HFFc6 (cell line): ENCODE measurements at regions not wholly inside any gene's neighbourhood (a gene's known extent, or its start where the extent isn't known, plus 50 kb on each side); places are given as distances from the start of the nearest gene placed in this dataset.

Experiments
- DNase-seq: peaks from one replicate; pipeline ENCODE4 v3.0.0-alpha.2; 2018
- H3K27ac Mint-ChIP-seq: 2 replicates; pipeline ENCODE4 v1.8.0; 2020; ENCODE audit warnings: mild to moderate bottlenecking, mixed read lengths
- H3K27me3 Mint-ChIP-seq: 2 replicates; pipeline ENCODE4 v1.8.0; 2021; ENCODE audit warnings: mild to moderate bottlenecking, moderate library complexity, mixed read lengths; ENCODE audit not compliant: insufficient read depth
- H3K36me3 Mint-ChIP-seq: 2 replicates; pipeline ENCODE4 v1.8.0; 2021; ENCODE audit warnings: low read depth, mixed read lengths
- H3K4me1 Mint-ChIP-seq: 2 replicates; pipeline ENCODE4 v1.8.0; 2020; ENCODE audit warnings: low read depth, mixed read lengths
- H3K4me3 Mint-ChIP-seq: 2 replicates; pipeline ENCODE4 v1.8.0; 2020; ENCODE audit warnings: mild to moderate bottlenecking, moderate library complexity, mixed read lengths
- H3K9me3 Mint-ChIP-seq: 2 replicates; pipeline ENCODE4 v1.8.0; 2020; ENCODE audit warnings: mild to moderate bottlenecking, mixed read lengths
- TF ChIP-seq, protein P1 (sequence below): fragments of 200-600 bp; sonication (generic); IDR thresholded peaks from 2 replicates; pipeline ENCODE4 v1.5.0; 2021; ENCODE audit warnings: antibody characterized with exemption, mild to moderate bottlenecking

DNA sequence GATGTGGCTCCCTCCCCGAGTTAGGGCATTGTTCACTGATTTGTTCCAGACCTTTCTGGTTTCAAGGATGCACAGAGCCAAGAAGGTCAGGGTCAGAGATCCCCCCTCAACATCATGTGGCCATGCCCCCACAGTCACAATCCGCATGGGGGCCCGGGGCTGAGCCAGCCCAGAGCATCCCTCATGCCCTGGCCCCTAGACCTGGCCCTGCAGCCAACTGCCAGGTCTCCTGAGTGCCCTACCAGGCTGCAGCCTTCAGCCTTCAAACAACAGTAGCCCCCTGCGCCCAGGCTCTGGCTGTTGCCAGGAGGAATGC, 142.4 kb downstream of the CRYBB2 start:
- H3K36me3 Mint-ChIP-seq = no peaks in the 10 kb centered on the region
- no peak overlapping the region for H3K4me3 Mint-ChIP-seq
- H3K27ac Mint-ChIP-seq = no peak overlapping the region
- no peak for DNase-seq
- H3K27me3 Mint-ChIP-seq = no peaks in the 10 kb centered on the region; the same call in 1 of the 2 replicates
- H3K4me1 Mint-ChIP-seq = no peaks in the 10 kb centered on the region
- H3K9me3 Mint-ChIP-seq = no peaks in the 10 kb centered on the region
- TF ChIP-seq, protein P1, sequence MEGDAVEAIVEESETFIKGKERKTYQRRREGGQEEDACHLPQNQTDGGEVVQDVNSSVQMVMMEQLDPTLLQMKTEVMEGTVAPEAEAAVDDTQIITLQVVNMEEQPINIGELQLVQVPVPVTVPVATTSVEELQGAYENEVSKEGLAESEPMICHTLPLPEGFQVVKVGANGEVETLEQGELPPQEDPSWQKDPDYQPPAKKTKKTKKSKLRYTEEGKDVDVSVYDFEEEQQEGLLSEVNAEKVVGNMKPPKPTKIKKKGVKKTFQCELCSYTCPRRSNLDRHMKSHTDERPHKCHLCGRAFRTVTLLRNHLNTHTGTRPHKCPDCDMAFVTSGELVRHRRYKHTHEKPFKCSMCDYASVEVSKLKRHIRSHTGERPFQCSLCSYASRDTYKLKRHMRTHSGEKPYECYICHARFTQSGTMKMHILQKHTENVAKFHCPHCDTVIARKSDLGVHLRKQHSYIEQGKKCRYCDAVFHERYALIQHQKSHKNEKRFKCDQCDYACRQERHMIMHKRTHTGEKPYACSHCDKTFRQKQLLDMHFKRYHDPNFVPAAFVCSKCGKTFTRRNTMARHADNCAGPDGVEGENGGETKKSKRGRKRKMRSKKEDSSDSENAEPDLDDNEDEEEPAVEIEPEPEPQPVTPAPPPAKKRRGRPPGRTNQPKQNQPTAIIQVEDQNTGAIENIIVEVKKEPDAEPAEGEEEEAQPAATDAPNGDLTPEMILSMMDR = no peak

DNA sequence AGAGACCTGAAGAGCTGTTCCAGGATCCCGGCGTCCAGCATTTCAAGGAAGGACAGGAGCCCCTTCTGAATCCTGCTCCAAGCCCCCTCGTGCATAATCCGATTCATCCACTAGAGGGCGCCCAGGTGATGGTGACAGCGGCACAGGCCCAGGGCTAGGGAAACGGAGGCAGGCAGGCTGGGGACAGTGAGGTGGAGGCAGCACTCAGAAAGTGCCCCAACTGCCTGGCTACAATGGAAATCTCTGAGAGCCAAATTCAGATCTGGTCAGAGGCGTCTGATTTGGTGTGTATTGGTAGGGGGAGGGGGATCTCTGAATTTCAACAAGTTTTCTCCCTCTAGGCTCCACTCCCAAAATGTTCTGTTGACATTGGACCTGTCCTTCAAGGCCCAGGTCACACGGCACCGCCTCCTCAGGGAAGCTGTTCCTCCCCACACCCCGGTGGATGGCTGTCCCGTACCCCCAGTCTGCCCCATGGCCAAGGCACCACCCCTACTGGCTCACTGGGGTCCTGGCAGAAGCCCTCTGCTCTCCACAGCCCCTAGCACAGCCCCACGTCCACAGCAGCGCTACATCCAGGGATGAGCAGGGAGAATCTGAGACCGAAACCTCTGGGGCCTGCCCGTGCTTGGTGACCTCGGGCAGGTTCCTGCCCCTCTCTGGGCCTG, 142.9 kb downstream of the CRYBB2 start:
- H3K36me3 Mint-ChIP-seq = no peaks in the 10 kb centered on the region
- H3K9me3 Mint-ChIP-seq = no peaks in the 10 kb centered on the region
- peak; percentile 16 for DNase-seq

DNA sequence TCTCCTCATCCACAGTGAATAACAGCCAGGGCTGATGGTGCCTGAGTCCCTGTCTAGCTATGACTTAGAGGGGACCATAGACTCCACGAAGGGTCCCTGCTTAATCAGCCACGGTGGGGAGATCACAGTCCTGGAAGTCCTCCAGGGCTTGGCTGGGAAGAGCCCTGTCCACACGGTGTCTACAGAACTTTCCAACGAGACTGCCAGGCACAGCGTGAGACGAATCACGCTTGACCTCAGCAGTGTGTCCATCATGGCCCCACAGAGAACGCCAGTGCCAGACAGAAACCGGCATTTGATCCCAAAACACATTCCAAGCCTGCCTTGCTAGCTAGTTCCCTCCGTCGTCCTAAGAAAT, 143.4 kb downstream of the CRYBB2 start:
- Mint-ChIP-seq H3K4me3 (no peak overlapping the region), H3K27ac (no peak overlapping the region), H3K36me3 (no peaks in the 10 kb centered on the region), H3K27me3 (no peaks in the 10 kb centered on the region), H3K9me3 (no peaks in the 10 kb centered on the region), H3K4me1 (peaks cover 1% of the 10 kb centered on the region; the same call in 1 of the 2 replicates)
- DNase-seq = no peak
- TF ChIP-seq, protein P1 = no peak

More for the DNA sequence above, 142.9 kb downstream of the CRYBB2 start:
- Mint-ChIP-seq H3K27me3 (no peaks in the 10 kb centered on the region; the same call in 1 of the 2 replicates), H3K4me1 (no peaks in the 10 kb centered on the region), H3K27ac (no peak overlapping the region), H3K4me3 (no peak overlapping the region)
- TF ChIP-seq, protein P1 = peak; percentile 97

DNA sequence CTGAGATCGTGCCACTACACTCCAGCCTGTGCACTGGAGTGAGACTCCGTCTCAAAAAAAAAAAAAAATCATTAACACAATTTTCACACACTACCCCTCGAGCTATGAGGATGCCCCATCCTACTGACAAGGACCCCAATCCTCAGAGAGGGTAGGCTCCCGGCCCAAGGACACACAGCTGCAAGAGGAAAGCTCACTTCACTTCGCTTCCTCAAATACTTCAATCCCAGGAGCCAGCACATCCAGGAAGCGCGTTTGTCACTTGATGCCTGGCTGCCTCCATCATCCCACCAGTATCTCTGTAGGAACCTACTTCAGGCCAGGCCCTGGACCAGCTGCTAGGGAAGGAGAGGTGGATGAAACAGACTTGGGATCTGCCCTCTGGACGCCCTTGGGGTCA, 144.0 kb downstream of the CRYBB2 start:
- H3K27me3 Mint-ChIP-seq = no peaks in the 10 kb centered on the region
- no peaks in the 10 kb centered on the region for H3K9me3 Mint-ChIP-seq
- no peak for DNase-seq
- TF ChIP-seq, protein P1 = no peak
- no peaks in the 10 kb centered on the region for H3K36me3 Mint-ChIP-seq
- H3K4me3 Mint-ChIP-seq = no peak overlapping the region
- H3K27ac Mint-ChIP-seq = no peak overlapping the region
- H3K4me1 Mint-ChIP-seq = peaks cover 8% of the 10 kb centered on the region

DNA sequence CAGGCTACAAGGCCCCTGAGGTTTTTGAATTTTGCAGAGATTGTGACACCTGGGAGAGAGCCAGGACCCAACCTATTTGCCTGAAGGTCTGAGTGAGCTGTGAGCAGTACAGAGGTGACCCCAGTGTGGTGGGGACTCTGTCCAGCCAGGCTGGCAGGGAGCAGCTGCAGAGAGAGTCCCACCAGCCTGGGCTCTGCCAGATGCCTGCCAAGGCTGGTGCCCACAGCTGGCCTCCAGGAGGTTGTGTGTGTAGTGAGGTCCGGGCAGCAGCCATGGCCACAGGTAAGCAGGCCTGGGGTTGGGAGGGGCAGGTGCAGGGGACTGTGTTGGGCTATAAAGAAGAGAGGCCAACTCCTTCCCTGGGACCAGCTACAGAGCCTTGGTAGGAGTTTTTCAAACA, 144.8 kb downstream of the CRYBB2 start:
- TF ChIP-seq, protein P1 = no peak
- Mint-ChIP-seq H3K27ac (no peak overlapping the region), H3K4me3 (no peak overlapping the region), H3K36me3 (no peaks in the 10 kb centered on the region), H3K27me3 (no peaks in the 10 kb centered on the region), H3K4me1 (peaks cover 15% of the 10 kb centered on the region), H3K9me3 (no peaks in the 10 kb centered on the region)
- no peak for DNase-seq

DNA sequence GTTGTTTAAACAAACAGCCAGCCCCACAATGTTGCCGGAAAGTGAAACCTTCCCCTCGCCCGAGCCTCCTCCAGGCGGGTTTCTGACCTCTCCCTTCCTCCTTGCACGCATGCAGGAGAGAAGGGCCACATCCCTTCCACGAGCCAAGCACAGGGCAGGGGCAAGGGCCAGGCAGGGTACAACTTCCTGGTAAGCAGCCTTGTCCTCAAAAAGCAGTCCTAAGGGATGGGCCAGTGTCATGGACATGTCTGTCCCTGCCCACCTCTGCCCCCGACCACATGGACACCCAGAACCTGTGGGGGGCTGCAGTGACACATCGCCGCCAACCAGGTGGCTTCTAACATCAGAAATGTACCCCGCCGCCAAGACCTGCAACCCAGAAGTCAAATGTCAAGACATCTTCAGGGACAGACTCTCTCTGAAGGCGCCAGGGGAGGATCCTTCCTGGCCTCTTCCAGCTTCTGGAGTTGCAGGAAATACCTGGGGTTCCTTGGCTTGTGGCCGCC, 145.3 kb downstream of the CRYBB2 start:
- Mint-ChIP-seq H3K4me1 (peaks cover 15% of the 10 kb centered on the region), H3K27ac (no peak overlapping the region), H3K9me3 (no peaks in the 10 kb centered on the region), H3K4me3 (no peak overlapping the region), H3K27me3 (no peaks in the 10 kb centered on the region), H3K36me3 (no peaks in the 10 kb centered on the region)
- TF ChIP-seq, protein P1 = no peak
- DNase-seq = no peak
